Heart left ventricle (tissue), 16 donors: ENCODE measurements at regions not wholly inside any gene's neighbourhood (a gene's known extent, or its start where the extent isn't known, plus 50 kb on each side); places are given as distances from the start of the nearest gene placed in this dataset.

Experiments used
- ATAC-seq, 4 donors: fragments of 200-7000 bp; cut with Tn5 transposase; one replicate each; pipeline ENCODE4 v1.9.1; 2020 to 2022; ENCODE audit warnings: moderate library complexity in 4 of 4, mild to moderate bottlenecking in 3 of 4, moderate number of reproducible peaks in 1 of 4
- DNase-seq, 5 donors: peaks; one replicate each; pipeline ENCODE4 v3.0.0-alpha.2; 2020
- H3K27ac ChIP-seq, 12 donors: fragments of 200-600 bp; sonication (generic) in 4 of 12; one replicate each; pipeline versions ENCODE4 v1.5.0 to v1.8.0; 2016 to 2022; ENCODE audit warnings: mild to moderate bottlenecking in 2 of 12
- H3K27me3 ChIP-seq, 9 donors: fragments of 200-600 bp; sonication (generic) in 2 of 9; one replicate each; pipeline versions ENCODE4 v1.5.1 to v1.8.0; 2016 to 2022; ENCODE audit warnings: mild to moderate bottlenecking in 3 of 9
- H3K36me3 ChIP-seq, 9 donors: fragments of 200-600 bp; sonication (generic) in 2 of 9; one replicate each; pipeline versions ENCODE4 v1.5.0 to v1.8.0; 2018 to 2022; ENCODE audit warnings: mild to moderate bottlenecking in 2 of 9
- H3K4me1 ChIP-seq, 12 donors: fragments of 200-600 bp; sonication (generic) in 4 of 12; one replicate each; pipeline versions ENCODE4 v1.5.0 to v1.8.0; 2016 to 2022; ENCODE audit warnings: mild to moderate bottlenecking in 3 of 12
- H3K4me3 ChIP-seq, 12 donors: fragments of 200-600 bp; sonication (generic) in 4 of 12; one replicate each; pipeline versions ENCODE4 v1.5.0 to v1.8.0; 2017 to 2022; ENCODE audit warnings: mild to moderate bottlenecking in 9 of 12, moderate library complexity in 4 of 12
- H3K9me3 ChIP-seq, 12 donors: fragments of 200-600 bp; sonication (generic) in 4 of 12; one replicate each; pipeline versions ENCODE4 v1.5.0 to v1.8.0; 2016 to 2022; ENCODE audit warnings: mild to moderate bottlenecking in 1 of 12
- POLR2A ChIP-seq, 2 donors: fragments of 450-650 bp; IDR thresholded peaks; one replicate each; pipeline ENCODE4 v1.6.1; 2017; ENCODE audit warnings: antibody characterized with exemption in 2 of 2, mild to moderate bottlenecking in 2 of 2, moderate library complexity in 2 of 2
- WGBS, 4 donors: extraction: QIAGEN DNeasy Blood & Tissue Kit in 2 of 4; methylation state at CpG; one replicate each; pipeline versions ENCODE4 v1.1.5 to v1.1.7; 2013 to 2018; 5-methylcytosine and 5-hydroxymethylcytosine counted together
- intact Hi-C, 10 donors: fragments of 100-400 bp; cut with DNase I; formaldehyde crosslinking; loops; one replicate each; pipeline versions ENCODE4 v1.11.1 to v1.14.2; 2022
- TF ChIP-seq, protein P1 (sequence below), 12 donors: fragments of 200-600 bp; sonication (generic) in 4 of 12; IDR thresholded peaks; one replicate each; pipeline versions ENCODE4 v1.5.0 to v1.8.0; 2018 to 2022; ENCODE audit warnings: antibody characterized with exemption in 12 of 12, mild to moderate bottlenecking in 5 of 12
- donor health status: ischemic (EF 13 %, LVEDD 7.1; RV severe dilation, severe dysfunction).
- donor health status: healthy with polysubstance abuse.
- donor health status: DM: no; HTN: yes; CAD: no.
- donor health status: DM: no; HTN: no; CAD: no.
- donor health status: ischemic (EF 25% LVEDD 6.9; RV normal size, moderate dysfunction).
- donor health status: ischemic (EF 25% LVEDD 5.7; RV mildly dilated, moderate dysfunction).
- donor health status: healthy.
- donor health status: DM: yes; HTN: yes; CAD: no.
- donor health status: ischemic (EF 35%, LVEDD 5.7; RV mildly dilated, moderate dysfunction).
- donor health status: nonischemic (EF 11% LVEDD 7.7; RV severe dilation, severe dysfunction).
- donor health status: DM: yes; HTN: yes; CAD: no.
- donor health status: PGD.
- donor health status: ischemic (EF 29% LVEDD 5.4; RV normal size, mild dysfunction).
- donor health status: nonischemic (EF 23%, LVEDD 6.1; RV moderate dilation, normal function).

DNA sequence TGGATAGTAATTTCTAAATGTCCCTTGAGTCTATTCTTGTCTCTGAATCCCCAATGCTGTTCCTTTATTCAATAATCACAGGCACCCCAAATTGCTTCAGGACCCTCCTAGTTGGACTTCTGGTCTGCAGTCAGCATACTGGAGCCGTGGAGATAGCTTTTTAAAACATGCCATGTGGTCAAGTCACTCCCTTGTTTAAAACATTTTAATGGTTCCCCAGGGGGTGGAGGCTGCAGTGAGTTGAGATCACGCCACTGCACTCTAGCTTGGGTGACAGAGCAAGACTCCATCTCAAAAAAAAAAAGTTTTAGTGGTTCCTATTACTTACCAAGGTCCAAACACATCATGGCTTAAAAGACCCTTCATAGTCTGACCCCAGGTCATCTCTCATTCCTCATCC, 220.3 kb downstream of the ADAMTS15 start:
- WGBS, 4 donors, result 74 to 83% (median 77%) methylated on average over 2 of the region's 2 CpGs
- TF ChIP-seq, protein P1, sequence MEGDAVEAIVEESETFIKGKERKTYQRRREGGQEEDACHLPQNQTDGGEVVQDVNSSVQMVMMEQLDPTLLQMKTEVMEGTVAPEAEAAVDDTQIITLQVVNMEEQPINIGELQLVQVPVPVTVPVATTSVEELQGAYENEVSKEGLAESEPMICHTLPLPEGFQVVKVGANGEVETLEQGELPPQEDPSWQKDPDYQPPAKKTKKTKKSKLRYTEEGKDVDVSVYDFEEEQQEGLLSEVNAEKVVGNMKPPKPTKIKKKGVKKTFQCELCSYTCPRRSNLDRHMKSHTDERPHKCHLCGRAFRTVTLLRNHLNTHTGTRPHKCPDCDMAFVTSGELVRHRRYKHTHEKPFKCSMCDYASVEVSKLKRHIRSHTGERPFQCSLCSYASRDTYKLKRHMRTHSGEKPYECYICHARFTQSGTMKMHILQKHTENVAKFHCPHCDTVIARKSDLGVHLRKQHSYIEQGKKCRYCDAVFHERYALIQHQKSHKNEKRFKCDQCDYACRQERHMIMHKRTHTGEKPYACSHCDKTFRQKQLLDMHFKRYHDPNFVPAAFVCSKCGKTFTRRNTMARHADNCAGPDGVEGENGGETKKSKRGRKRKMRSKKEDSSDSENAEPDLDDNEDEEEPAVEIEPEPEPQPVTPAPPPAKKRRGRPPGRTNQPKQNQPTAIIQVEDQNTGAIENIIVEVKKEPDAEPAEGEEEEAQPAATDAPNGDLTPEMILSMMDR (IDR thresholded peaks at IDR 0.05), result no peak
- no peak for TF ChIP-seq POLR2A (IDR thresholded peaks at IDR 0.05)
- H3K9me3 ChIP-seq, result no peaks in the 10 kb centered on the region
- ATAC-seq (no peak), DNase-seq (no peak)
- no peak overlapping the region for H3K4me3 ChIP-seq
- H3K36me3 ChIP-seq, result no peaks in the 10 kb centered on the region
- no peak overlapping the region for H3K27ac ChIP-seq
- H3K27me3 ChIP-seq, result no peaks in the 10 kb centered on the region
- intact Hi-C loops, result no loop called here
- H3K4me1 ChIP-seq, result peaks cover 0 to 25% (median 13%) of the 10 kb centered on the region in 12 donors

DNA sequence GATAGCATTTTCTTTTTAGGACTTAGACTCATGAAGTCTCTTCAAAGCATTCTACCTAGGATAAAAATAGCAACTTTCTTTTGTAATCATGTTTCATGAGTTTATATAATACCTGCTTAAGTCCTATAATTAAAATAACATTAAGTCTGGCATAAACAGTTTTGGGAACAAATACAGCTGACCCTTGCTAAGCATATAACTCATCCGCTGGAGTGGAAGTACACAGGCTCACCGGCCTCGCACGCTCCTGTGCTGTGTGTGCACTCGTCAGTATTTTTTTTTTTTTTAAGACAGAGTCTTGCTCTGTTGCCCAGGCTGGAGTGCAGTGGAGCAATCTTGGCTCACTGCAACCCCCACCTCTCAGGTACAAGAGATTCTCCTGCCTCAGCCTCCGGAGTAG, 221.8 kb downstream of the ADAMTS15 start:
- H3K27ac ChIP-seq, result peak overlapping the region in 2 of 12 donors; percentile 15 to 86
- no peaks in the 10 kb centered on the region for H3K36me3 ChIP-seq
- H3K9me3 ChIP-seq, result no peaks in the 10 kb centered on the region
- WGBS, 4 donors, result 75 to 83% (median 78%) methylated on average over 6 of the region's 6 CpGs
- no peak overlapping the region for H3K4me3 ChIP-seq
- ATAC-seq, result no peak
- intact Hi-C loops, result loop anchor here in 3 of 10 donors (5.0 to 10.0 kb wide), 5 partner anchors 155 to 218 kb away; no protein-coding TSS in a partner anchor
- DNase-seq, result no peak
- H3K4me1 ChIP-seq, result peaks cover 0 to 33% (median 19%) of the 10 kb centered on the region in 12 donors
- H3K27me3 ChIP-seq, result no peaks in the 10 kb centered on the region
- TF ChIP-seq, protein P1 (IDR thresholded peaks at IDR 0.05), result no peak
- no peak for TF ChIP-seq POLR2A (IDR thresholded peaks at IDR 0.05)

DNA sequence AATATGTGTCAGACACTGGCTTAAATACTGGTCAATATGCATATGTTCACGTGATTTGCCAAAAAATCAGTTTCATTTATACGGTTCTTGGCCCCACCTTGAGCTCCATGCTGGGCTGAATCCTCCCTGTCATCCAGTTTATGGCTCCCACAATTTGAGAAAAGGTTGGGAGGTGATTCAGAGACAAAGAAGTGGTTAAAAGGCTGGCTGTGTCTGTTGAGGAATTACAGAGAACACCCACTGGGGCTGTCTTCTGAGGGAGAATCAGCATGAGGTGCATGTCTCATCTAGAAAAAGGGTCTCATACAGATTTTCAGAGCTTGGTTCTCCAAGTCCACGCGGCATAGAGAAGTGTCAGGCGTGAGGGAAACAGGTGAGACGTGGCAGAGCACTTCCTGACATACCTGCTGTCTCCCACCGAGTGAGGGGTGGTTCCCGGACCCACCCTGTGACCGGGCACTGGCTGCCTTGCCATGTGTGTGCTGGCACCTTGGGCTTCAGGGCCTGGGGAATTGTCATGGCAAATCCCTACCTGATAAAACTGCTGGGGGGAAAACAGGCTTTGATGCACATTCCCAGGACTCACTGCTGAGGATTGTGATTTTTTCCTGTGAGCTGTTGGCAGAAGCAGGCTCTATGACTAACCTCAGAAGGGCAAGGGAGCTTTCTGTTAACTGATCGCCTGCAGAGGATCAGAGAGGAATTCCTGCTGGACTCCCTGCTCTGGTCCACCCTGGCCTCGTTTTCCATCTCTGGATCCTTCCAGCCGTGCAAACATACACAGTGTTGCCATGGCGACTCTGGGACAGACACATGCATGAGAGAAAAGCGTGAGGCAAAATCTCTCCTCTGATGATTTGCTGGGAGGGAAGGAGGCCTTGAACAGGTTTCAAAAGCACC, 223.6 kb downstream of the ADAMTS15 start:
- no peaks in the 10 kb centered on the region for H3K9me3 ChIP-seq
- H3K36me3 ChIP-seq, result no peaks in the 10 kb centered on the region
- TF ChIP-seq, protein P1 (IDR thresholded peaks at IDR 0.05), result no peak
- peaks cover 0 to 50% (median 36%) of the 10 kb centered on the region in 12 donors for H3K4me1 ChIP-seq
- no peak overlapping the region for H3K4me3 ChIP-seq
- H3K27ac ChIP-seq, result peak overlapping the region in 10 of 12 donors; percentile 12 to 86 (median 36)
- WGBS, 4 donors, result 57 to 68% (median 65%) methylated on average over 11 to 14 of the region's 14 CpGs
- ATAC-seq (peak; percentile 66 to 79 (median 76)), DNase-seq (peak; percentile 59 to 87 (median 74))
- no peaks in the 10 kb centered on the region for H3K27me3 ChIP-seq
- intact Hi-C loops, result loop anchor here in 3 of 10 donors (5.0 to 10.0 kb wide), 5 partner anchors 153 to 220 kb away; no protein-coding TSS in a partner anchor

DNA sequence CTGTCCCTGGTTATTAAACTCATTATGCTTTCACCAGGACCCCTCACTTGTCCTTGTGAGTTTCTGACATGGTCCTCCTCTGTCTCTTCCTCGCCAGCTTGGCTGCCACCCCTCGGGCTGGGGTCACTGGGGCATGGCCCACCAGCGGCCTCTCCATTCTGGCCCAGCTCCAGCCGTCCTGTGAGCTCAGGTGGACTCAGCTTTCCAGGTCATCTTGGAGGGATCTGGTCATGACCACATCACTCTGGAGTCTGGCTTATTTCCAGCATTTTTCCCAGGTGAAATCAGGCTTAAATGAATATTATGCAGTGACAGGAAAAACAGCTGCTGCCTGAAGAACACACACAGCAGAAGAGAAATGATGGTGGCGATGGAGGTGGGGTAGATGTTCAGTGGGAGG, 224.5 kb downstream of the ADAMTS15 start:
- no peak for DNase-seq
- no peak overlapping the region for H3K4me3 ChIP-seq
- H3K27me3 ChIP-seq, result no peaks in the 10 kb centered on the region
- H3K4me1 ChIP-seq, result peaks cover 0 to 56% (median 38%) of the 10 kb centered on the region in 12 donors
- H3K9me3 ChIP-seq, result peaks cover 0 to 3% (median 0%) of the 10 kb centered on the region in 12 donors
- ATAC-seq, result no peak
- WGBS, 4 donors, result 76 to 87% (median 82%) methylated on average over 5 of the region's 5 CpGs
- H3K27ac ChIP-seq, result peak overlapping the region in 8 of 12 donors; percentile 16 to 86 (median 44)
- intact Hi-C loops, result loop anchor here in 3 of 10 donors (5.0 to 10.0 kb wide), 5 partner anchors 152 to 221 kb away; no protein-coding TSS in a partner anchor
- H3K36me3 ChIP-seq, result no peaks in the 10 kb centered on the region
- TF ChIP-seq, protein P1 (IDR thresholded peaks at IDR 0.05), result no peak
- TF ChIP-seq POLR2A (IDR thresholded peaks at IDR 0.05), result no peak
